Activated T-cell treated with anti-CD3 and anti-CD28 coated beads, Interleukin-2, amount 50 U/mL, for 24 hours (primary cell): ENCODE measurements at regions not wholly inside any gene's neighbourhood (a gene's known extent, or its start where the extent isn't known, plus 50 kb on each side); places are given as distances from the start of the nearest gene placed in this dataset.

Experiments used
- DNase-seq: peaks from one replicate; pipeline ENCODE4 v3.0.0-alpha.2; 2020
- H3K27ac Mint-ChIP-seq: 2 replicates; pipeline ENCODE4 v1.8.0; 2020; ENCODE audit warnings: mild to moderate bottlenecking, mixed read lengths
- H3K27me3 Mint-ChIP-seq: 2 replicates; pipeline ENCODE4 v1.8.0; 2020; ENCODE audit warnings: mixed read lengths
- H3K36me3 Mint-ChIP-seq: 2 replicates; pipeline ENCODE4 v1.8.0; 2020; ENCODE audit warnings: low read depth, mixed read lengths
- H3K4me1 Mint-ChIP-seq: 2 replicates; pipeline ENCODE4 v1.8.0; 2020; ENCODE audit warnings: low read depth, mixed read lengths
- H3K4me3 Mint-ChIP-seq: 2 replicates; pipeline ENCODE4 v1.8.0; 2020; ENCODE audit warnings: mild to moderate bottlenecking, moderate library complexity, mixed read lengths
- H3K9me3 Mint-ChIP-seq: 2 replicates; pipeline ENCODE4 v1.8.0; 2020; ENCODE audit warnings: mixed read lengths

- Mint-ChIP-seq H3K4me3 (no peak overlapping the region), H3K27ac (no peak overlapping the region), H3K27me3 (no peaks in the 10 kb centered on the region), H3K9me3 (peaks cover 7% of the 10 kb centered on the region), H3K4me1 (no peaks in the 10 kb centered on the region), H3K36me3 (no peaks in the 10 kb centered on the region)
- DNase-seq, result no peak
These were observed 780.2 kb upstream of the TBX3 start for GRCh38 chr12:115464111-115464581.

GRCh38 chr12:115461401-115461800, 777.4 kb upstream of the TBX3 start:
- peaks cover 5% of the 10 kb centered on the region for H3K9me3 Mint-ChIP-seq
- no peak for DNase-seq
- H3K36me3 Mint-ChIP-seq, result no peaks in the 10 kb centered on the region
- no peaks in the 10 kb centered on the region for H3K27me3 Mint-ChIP-seq
- no peaks in the 10 kb centered on the region for H3K4me1 Mint-ChIP-seq
- no peak overlapping the region for H3K27ac Mint-ChIP-seq
- H3K4me3 Mint-ChIP-seq, result no peak overlapping the region

- no peak overlapping the region for H3K27ac Mint-ChIP-seq
- no peak overlapping the region for H3K4me3 Mint-ChIP-seq
- H3K9me3 Mint-ChIP-seq, result peaks cover 5% of the 10 kb centered on the region
- no peak for DNase-seq
- H3K4me1 Mint-ChIP-seq, result no peaks in the 10 kb centered on the region
- no peaks in the 10 kb centered on the region for H3K36me3 Mint-ChIP-seq
- peaks cover 8% of the 10 kb centered on the region for H3K27me3 Mint-ChIP-seq
These were observed 773.8 kb upstream of the TBX3 start for GRCh38 chr12:115457798-115458197.

DNA sequence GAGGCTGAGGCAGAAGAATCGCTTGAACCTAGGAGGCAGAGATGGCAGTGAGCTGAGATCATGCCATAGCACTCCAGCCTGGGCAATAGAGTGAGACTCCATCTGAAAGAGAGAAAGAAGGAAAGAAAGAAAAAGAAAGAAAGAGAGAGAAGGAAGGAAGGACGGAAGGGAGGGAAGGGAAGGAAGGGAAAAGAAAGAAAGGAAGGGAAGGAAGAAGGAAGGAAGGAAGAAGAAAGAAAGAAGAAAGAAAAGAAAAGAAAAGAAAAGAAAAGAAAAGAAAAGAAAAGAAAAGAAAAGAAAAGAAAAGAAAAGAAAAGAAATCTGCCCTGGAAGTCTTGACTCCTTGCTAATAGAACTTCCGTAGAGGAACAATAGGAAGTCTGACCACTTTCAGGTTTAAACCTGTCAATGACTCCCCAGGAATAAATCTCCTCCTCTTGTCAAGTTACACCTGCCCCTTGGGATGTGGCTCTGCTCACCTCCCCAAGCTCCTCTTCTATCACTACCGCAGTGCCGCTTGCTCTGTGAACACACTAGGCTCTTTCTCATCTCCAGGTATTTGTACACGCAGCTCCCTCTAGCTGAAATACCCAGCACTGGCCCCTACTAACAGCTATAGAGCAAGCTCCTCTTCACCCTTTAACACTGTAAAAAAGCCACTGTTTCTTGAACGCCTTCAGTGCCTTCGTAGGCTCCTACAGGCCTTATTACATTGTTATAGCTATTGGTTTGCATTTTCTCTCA, 773.1 kb upstream of the TBX3 start:
- Mint-ChIP-seq H3K4me3 (no peak overlapping the region), H3K4me1 (no peaks in the 10 kb centered on the region), H3K27me3 (peaks cover 14% of the 10 kb centered on the region), H3K9me3 (peaks cover 4% of the 10 kb centered on the region), H3K36me3 (no peaks in the 10 kb centered on the region), H3K27ac (no peak overlapping the region)
- no peak for DNase-seq

DNA sequence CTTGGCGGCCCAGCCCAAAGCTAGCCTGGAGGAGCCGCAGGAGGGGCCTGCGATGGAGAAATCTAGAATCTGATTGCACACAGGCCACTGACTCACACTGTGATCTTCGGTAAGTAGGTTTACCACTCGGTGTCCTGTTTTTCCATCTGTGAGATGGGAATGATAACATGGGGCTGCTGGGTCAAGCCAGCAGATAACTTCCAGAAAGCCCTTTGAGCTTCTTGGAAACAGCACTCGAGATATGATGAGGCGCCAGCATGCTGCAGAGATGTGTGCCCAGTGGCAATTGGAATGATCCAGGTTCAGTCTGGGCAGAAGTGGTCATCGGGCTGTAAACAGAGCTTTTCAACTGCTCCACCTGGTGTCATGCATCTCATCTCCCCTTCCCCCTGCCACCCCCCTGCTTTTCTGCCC, 771.3 kb upstream of the TBX3 start:
- Mint-ChIP-seq H3K27me3 (peaks cover 27% of the 10 kb centered on the region), H3K9me3 (no peaks in the 10 kb centered on the region), H3K36me3 (no peaks in the 10 kb centered on the region), H3K4me1 (peaks cover 4% of the 10 kb centered on the region), H3K4me3 (no peak overlapping the region), H3K27ac (no peak overlapping the region)
- DNase-seq, result no peak

DNA sequence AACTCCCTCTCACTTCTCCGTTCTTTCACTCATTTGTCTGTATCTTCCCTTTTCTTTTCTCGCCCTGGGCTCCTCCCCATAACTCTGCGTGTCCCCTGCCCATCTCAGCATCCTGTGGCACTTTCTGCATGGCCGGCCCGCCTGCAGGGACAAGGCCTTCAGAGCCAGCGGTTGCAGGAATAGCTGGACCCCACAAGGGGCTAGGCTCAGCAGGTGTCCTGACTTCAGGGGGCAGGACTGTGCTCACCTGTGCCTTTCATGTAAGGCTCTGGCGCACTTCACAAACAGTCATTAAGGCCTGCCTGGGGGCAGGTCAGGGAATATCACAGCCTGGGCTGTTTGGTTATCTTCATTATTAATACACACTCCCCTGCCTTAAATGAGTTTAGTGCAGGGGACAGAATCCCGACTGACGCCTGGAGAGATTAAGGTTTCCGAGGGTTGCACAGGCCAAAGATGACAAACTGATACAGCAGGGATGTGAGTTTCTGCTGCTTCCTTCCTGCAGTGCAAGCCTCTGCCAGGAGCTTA, 768.8 kb upstream of the TBX3 start:
- Mint-ChIP-seq H3K4me1 (peaks cover 4% of the 10 kb centered on the region), H3K27ac (no peak overlapping the region), H3K4me3 (no peak overlapping the region), H3K9me3 (no peaks in the 10 kb centered on the region), H3K36me3 (no peaks in the 10 kb centered on the region), H3K27me3 (peaks cover 34% of the 10 kb centered on the region)
- no peak for DNase-seq

DNA sequence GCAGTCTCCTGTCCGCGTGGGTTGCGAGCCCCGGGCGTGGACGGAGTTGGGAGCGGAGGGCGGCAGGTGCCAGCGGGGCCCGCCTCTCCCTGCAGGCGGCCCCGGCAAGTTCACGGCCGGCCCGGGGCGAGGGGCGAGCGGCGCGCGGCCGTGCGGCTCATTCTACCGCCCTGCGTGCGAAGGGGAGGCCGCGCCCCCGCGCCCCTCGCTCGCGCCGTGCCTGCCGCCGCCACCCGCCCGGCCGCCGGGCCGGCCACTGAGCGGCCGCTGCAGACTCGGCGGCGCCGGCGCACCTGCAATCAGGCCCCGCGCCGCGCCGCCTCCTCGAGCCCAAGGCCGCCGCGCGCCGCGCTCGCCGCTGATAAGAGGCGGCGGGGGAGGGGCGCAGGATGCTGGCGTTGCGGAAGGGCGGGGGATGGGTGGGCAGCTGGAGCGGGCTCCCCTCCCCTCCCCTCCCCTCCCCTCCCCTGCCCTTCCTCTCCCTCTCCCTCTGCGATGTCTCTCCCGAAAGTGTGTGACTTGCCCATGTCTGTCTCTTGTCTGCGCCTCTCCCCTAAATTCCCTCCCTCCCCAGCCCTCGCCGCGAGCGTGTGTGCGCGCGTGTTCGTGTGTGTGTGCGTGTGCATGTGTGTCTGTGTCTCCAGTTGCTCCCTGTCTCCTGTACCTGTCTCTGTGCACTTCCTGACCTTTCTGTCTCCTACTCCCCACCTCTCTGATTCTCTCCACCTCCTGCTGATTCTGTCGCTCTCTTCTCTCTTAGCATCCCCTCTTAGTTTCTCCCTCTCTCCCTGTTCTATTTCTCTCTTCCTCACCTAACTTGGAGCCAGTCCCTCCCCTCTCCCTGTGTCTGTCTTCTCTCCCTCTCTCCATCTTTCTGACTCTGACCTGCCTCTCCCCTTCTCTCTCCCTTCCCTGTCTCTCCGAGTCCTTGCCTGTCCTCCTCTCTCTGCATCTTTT, 768.1 kb upstream of the TBX3 start:
- H3K9me3 Mint-ChIP-seq, result no peaks in the 10 kb centered on the region
- peaks cover 4% of the 10 kb centered on the region for H3K4me1 Mint-ChIP-seq
- H3K27ac Mint-ChIP-seq, result no peak overlapping the region
- peaks cover 34% of the 10 kb centered on the region for H3K27me3 Mint-ChIP-seq
- H3K36me3 Mint-ChIP-seq, result no peaks in the 10 kb centered on the region
- no peak for DNase-seq
- H3K4me3 Mint-ChIP-seq, result no peak overlapping the region

- Mint-ChIP-seq H3K36me3 (no peaks in the 10 kb centered on the region), H3K9me3 (no peaks in the 10 kb centered on the region), H3K27ac (no peak overlapping the region), H3K27me3 (peaks cover 34% of the 10 kb centered on the region), H3K4me3 (no peak overlapping the region), H3K4me1 (peaks cover 4% of the 10 kb centered on the region)
- DNase-seq, result no peak
These were observed 767.3 kb upstream of the TBX3 start for GRCh38 chr12:115451151-115451779.

- Mint-ChIP-seq H3K4me3 (no peak overlapping the region), H3K27ac (no peak overlapping the region), H3K27me3 (peaks cover 34% of the 10 kb centered on the region), H3K9me3 (no peaks in the 10 kb centered on the region), H3K36me3 (no peaks in the 10 kb centered on the region), H3K4me1 (peaks cover 4% of the 10 kb centered on the region)
- DNase-seq, result no peak
These were observed 766.7 kb upstream of the TBX3 start for GRCh38 chr12:115450710-115451109.

DNA sequence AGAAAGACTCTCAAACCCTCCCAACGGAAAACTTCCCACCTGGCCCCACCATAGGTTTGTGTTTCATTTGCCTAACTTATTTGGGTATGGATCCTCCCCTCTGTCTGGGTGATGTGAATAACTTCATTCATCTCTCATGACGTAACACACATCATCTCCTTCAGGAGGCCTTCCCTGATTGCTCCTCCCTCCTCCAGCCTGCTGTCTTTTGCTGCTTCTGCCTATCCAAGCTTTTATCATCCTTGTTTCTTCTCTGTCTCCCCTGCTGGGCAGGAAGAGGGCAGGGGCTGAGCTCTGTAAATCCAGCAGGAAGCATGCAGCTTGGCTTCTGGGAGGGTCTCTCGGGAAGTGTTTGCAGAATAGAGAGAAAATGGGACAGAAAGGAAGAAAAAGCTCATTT, 766.0 kb upstream of the TBX3 start:
- peaks cover 34% of the 10 kb centered on the region for H3K27me3 Mint-ChIP-seq
- H3K4me1 Mint-ChIP-seq, result peaks cover 4% of the 10 kb centered on the region
- DNase-seq, result no peak
- H3K9me3 Mint-ChIP-seq, result no peaks in the 10 kb centered on the region
- H3K4me3 Mint-ChIP-seq, result no peak overlapping the region
- no peak overlapping the region for H3K27ac Mint-ChIP-seq
- H3K36me3 Mint-ChIP-seq, result no peaks in the 10 kb centered on the region

DNA sequence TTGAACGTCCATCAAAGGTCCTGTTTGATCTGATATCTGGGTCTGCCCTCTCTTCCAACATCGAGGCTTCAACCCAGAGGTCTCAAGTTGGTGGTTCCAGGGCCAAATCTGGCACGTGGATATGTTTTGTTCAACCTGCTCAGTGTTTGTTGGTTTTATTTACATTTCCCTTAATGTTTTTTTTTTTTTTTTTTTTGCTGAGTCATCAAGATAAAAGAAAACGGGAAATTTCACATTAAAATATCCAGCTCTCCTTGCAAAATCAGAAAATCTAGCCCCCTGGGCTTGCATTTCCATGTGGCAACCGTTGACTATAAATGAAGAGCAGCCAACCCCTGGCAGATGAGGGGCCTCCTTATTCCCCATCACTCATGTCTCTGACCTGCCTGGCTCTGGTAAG, 765.6 kb upstream of the TBX3 start:
- no peak overlapping the region for H3K4me3 Mint-ChIP-seq

GRCh38 chr12:115444346-115444745, 760.4 kb upstream of the TBX3 start:
- Mint-ChIP-seq H3K27me3 (no peaks in the 10 kb centered on the region), H3K4me3 (no peak overlapping the region), H3K9me3 (no peaks in the 10 kb centered on the region), H3K27ac (no peak overlapping the region), H3K4me1 (no peaks in the 10 kb centered on the region), H3K36me3 (no peaks in the 10 kb centered on the region)
- DNase-seq, result no peak

More for the DNA sequence above, 765.6 kb upstream of the TBX3 start:
- Mint-ChIP-seq H3K27me3 (peaks cover 34% of the 10 kb centered on the region), H3K9me3 (no peaks in the 10 kb centered on the region), H3K27ac (no peak overlapping the region), H3K36me3 (no peaks in the 10 kb centered on the region), H3K4me1 (peaks cover 4% of the 10 kb centered on the region)
- no peak for DNase-seq

- no peak for DNase-seq
- Mint-ChIP-seq H3K27me3 (no peaks in the 10 kb centered on the region), H3K27ac (no peak overlapping the region), H3K36me3 (no peaks in the 10 kb centered on the region), H3K4me3 (no peak overlapping the region), H3K9me3 (no peaks in the 10 kb centered on the region), H3K4me1 (no peaks in the 10 kb centered on the region)
These were observed 759.5 kb upstream of the TBX3 start for GRCh38 chr12:115443351-115443938.

DNA sequence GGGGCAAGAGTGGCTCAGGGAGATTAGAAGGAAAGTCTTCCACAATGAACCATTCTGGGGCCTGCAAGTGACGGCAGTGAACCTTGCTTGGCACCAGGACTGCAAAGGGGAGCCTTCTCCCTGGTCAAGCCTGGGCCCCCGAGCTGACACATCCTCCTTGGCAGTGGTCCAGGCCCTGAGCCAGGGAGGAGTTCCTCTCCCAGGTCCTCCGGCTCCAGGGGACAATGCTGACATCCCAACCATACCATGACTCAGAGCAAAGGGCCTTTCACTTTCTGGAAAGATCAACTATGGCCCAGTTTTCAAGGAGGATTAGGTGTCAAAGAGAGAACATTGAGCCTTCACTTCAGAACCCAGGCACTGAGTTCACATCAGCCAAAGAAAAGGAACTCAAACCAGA, 756.5 kb upstream of the TBX3 start:
- no peaks in the 10 kb centered on the region for H3K36me3 Mint-ChIP-seq

More for the DNA sequence above, 756.5 kb upstream of the TBX3 start:
- Mint-ChIP-seq H3K27ac (no peak overlapping the region), H3K4me1 (no peaks in the 10 kb centered on the region), H3K9me3 (no peaks in the 10 kb centered on the region), H3K27me3 (no peaks in the 10 kb centered on the region), H3K4me3 (no peak overlapping the region)
- no peak for DNase-seq
